HCT116 (cell line): ENCODE measurements at regions not wholly inside any gene's neighbourhood (a gene's known extent, or its start where the extent isn't known, plus 50 kb on each side); places are given as distances from the start of the nearest gene placed in this dataset.

Experiments used
- ATAC-seq: fragments of 200-7000 bp; cut with Tn5 transposase; 2 replicates; pipeline ENCODE4 v1.9.1; 2020; ENCODE audit warnings: mild to moderate bottlenecking, moderate library complexity
- BruUV-seq: library from RNA; stranded (reverse); fragments of 400-500 nt; replicated peaks from 2 replicates; lab custom pipeline; 2021; lab: Mats Ljungman, UMichigan
- CTCF ChIA-PET: fragments of 300-600 bp; sonication (Branson Sonifier 250); formaldehyde crosslinking; loops from one replicate; lab custom pipeline; 2021; ENCODE audit warnings: antibody characterized with exemption; lab: Charles Lee
- POLR2A ChIA-PET: fragments of 300-600, 350-600 bp; sonication (Branson Sonifier 250); formaldehyde crosslinking; loops from one replicate; lab custom pipeline; 2021; ENCODE audit warnings: antibody characterized with exemption; lab: Charles Lee
- RAD21 ChIA-PET, 2 experiments: fragments of 300-600 bp; sonication (Branson Sonifier 250); formaldehyde crosslinking; loops; one replicate each; lab custom pipeline; 2023; ENCODE audit warnings: low total read pairs in 2 of 2; ENCODE audit not compliant: uncharacterized antibody in 2 of 2, unreplicated experiment in 2 of 2, low non-redundant PET in 1 of 2; lab: Charles Lee
- DNase-seq: peaks from one replicate; pipeline ENCODE4 v3.0.0-alpha.2; 2010; ENCODE audit warnings: low read depth, low spot score
- H2AFZ ChIP-seq: fragments of 200-600 bp; shearing (Covaris generic), sonication (generic); 2 replicates; pipeline ENCODE4 v1.6.1; 2017; ENCODE audit warnings: low read depth, mixed run types, mixed read lengths, antibody characterized with exemption, low read length; ENCODE audit not compliant: poor library complexity, severe bottlenecking
- H3K27ac ChIP-seq: 2 replicates; pipeline ENCODE4 v1.5.1; 2012; ENCODE audit warnings: low read depth, low read length
- H3K27me3 ChIP-seq: fragments of 200-600 bp; sonication (generic); 2 replicates; pipeline ENCODE4 v1.6.1; 2016; ENCODE audit warnings: mixed run types, low read length, mixed read lengths; ENCODE audit not compliant: insufficient read depth
- H3K36me3 ChIP-seq, 2 experiments: fragments of 200-500 bp in 1 of 2; fragments of 200-600 bp in 1 of 2; sonication (Bioruptor generic) in 1 of 2; sonication (generic) in 1 of 2; 2 replicates each; pipeline versions ENCODE4 v1.5.1 to v1.6.1; 2014 to 2016; ENCODE audit warnings: low read length in 2 of 2, inconsistent platforms in 1 of 2, mixed read lengths in 1 of 2, mixed run types in 1 of 2; ENCODE audit not compliant: insufficient read depth in 2 of 2, control insufficient read depth in 1 of 2
- H3K4me1 ChIP-seq, 2 experiments: fragments of 200-600 bp in 1 of 2; sonication (generic) in 1 of 2; 2 replicates each; pipeline versions ENCODE4 v1.5.1 to v1.6.1; 2012 to 2017; ENCODE audit warnings: low read length in 2 of 2, inconsistent platforms in 1 of 2, mild to moderate bottlenecking in 1 of 2, mixed read lengths in 1 of 2, mixed run types in 1 of 2, moderate library complexity in 1 of 2; ENCODE audit not compliant: insufficient read depth in 2 of 2, control insufficient read depth in 1 of 2
- H3K4me2 ChIP-seq: fragments of 200-600 bp; sonication (generic); 2 replicates; pipeline ENCODE4 v1.6.1; 2017; ENCODE audit warnings: mixed run types, low read length, mixed read lengths
- H3K4me3 ChIP-seq, 2 experiments: fragments of 200-600 bp in 1 of 2; sonication (generic) in 1 of 2; replicated peaks in 1 of 2; 2 replicates each; pipeline ENCODE4 v1.5.1; 2011 to 2016; ENCODE audit warnings: low read length in 2 of 2, control low read depth in 1 of 2, low read depth in 1 of 2, mild to moderate bottlenecking in 1 of 2, mixed read lengths in 1 of 2, mixed run types in 1 of 2
- H3K79me2 ChIP-seq: fragments of 200-600 bp; sonication (generic); 2 replicates; pipeline ENCODE4 v1.6.1; 2017; ENCODE audit warnings: mild to moderate bottlenecking, mixed run types, low read length, moderate library complexity, mixed read lengths; ENCODE audit not compliant: insufficient read depth
- H3K9ac ChIP-seq: fragments of 200-600 bp; sonication (generic); 2 replicates; pipeline ENCODE4 v1.6.1; 2016; ENCODE audit warnings: low read length, mixed read lengths
- H3K9me2 ChIP-seq: fragments of 200-600 bp; sonication (generic), shearing (Covaris generic); 2 replicates; pipeline ENCODE4 v1.6.1; 2017; ENCODE audit warnings: mixed run types, mild to moderate bottlenecking, moderate library complexity; ENCODE audit not compliant: insufficient read depth
- H3K9me3 ChIP-seq, 2 experiments: fragments of 200-500 bp in 1 of 2; fragments of 200-600 bp in 1 of 2; sonication (Bioruptor generic) in 1 of 2; sonication (generic) in 1 of 2; 2 replicates each; pipeline ENCODE4 v1.6.1; 2014 to 2017; ENCODE audit warnings: low read length in 2 of 2, mixed read lengths in 2 of 2, inconsistent platforms in 1 of 2, low read depth in 1 of 2, mild to moderate bottlenecking in 1 of 2, mixed run types in 1 of 2, moderate library complexity in 1 of 2; ENCODE audit not compliant: control insufficient read depth in 1 of 2, insufficient read depth in 1 of 2
- H4K20me1 ChIP-seq: fragments of 200-600 bp; sonication (generic), shearing (Covaris generic); 2 replicates; pipeline ENCODE4 v1.6.1; 2017; ENCODE audit warnings: mixed run types, mild to moderate bottlenecking, moderate library complexity; ENCODE audit not compliant: insufficient read depth
- CBX3 ChIP-seq: IDR thresholded peaks from 2 replicates; pipeline ENCODE4 v1.6.1; 2012; ENCODE audit warnings: low read depth
- EGR1 ChIP-seq: IDR thresholded peaks from 2 replicates; pipeline ENCODE4 v1.6.1; 2012; ENCODE audit warnings: low read depth
- ELF1 ChIP-seq: IDR thresholded peaks from 2 replicates; pipeline ENCODE4 v1.6.1; 2012; ENCODE audit warnings: low read depth, borderline replicate concordance
- EZH2 ChIP-seq: fragments of 200-600 bp; sonication (generic); IDR thresholded peaks from 2 replicates; pipeline ENCODE4 v1.6.1; 2017; ENCODE audit warnings: antibody characterized with exemption, mixed run types
- EZH2phosphoT487 ChIP-seq: fragments of 200-600 bp; IDR thresholded peaks from 2 replicates; pipeline ENCODE4 v1.6.1; 2018; ENCODE audit warnings: antibody characterized with exemption, borderline replicate concordance
- JUND ChIP-seq: IDR thresholded peaks from 2 replicates; pipeline ENCODE4 v1.6.1; 2012
- MAX ChIP-seq: IDR thresholded peaks from 2 replicates; pipeline ENCODE4 v1.6.1; 2012
- POLR2A ChIP-seq: IDR thresholded peaks from 2 replicates; pipeline ENCODE4 v1.7.0; 2011; ENCODE audit warnings: borderline replicate concordance; ENCODE audit not compliant: insufficient read depth, insufficient read length; ENCODE audit errors: extremely low read depth
- POLR2AphosphoS5 ChIP-seq: IDR thresholded peaks from 2 replicates; pipeline ENCODE4 v1.6.1; 2011; ENCODE audit warnings: mild to moderate bottlenecking, low read depth, low read length, moderate library complexity
- RAD21 ChIP-seq: IDR thresholded peaks from 2 replicates; pipeline ENCODE4 v1.6.1; 2012; ENCODE audit warnings: low read depth, mild to moderate bottlenecking
- REST ChIP-seq: IDR thresholded peaks from 2 replicates; pipeline ENCODE4 v1.6.1; 2012; ENCODE audit warnings: low read depth
- SIN3A ChIP-seq: IDR thresholded peaks from 2 replicates; pipeline ENCODE4 v1.6.1; 2012; ENCODE audit warnings: low read depth
- SRF ChIP-seq: IDR thresholded peaks from 2 replicates; pipeline ENCODE4 v1.6.1; 2012; ENCODE audit warnings: low read depth
- TCF7L2 ChIP-seq: IDR thresholded peaks from 2 replicates; pipeline ENCODE4 v1.7.0; 2011; ENCODE audit warnings: borderline replicate concordance, inconsistent platforms; ENCODE audit not compliant: insufficient read depth, insufficient read length; ENCODE audit errors: extremely low read depth
- YY1 ChIP-seq: IDR thresholded peaks from 2 replicates; pipeline ENCODE4 v1.6.1; 2011; ENCODE audit warnings: low read length, low read depth, moderate library complexity, mild to moderate bottlenecking; ENCODE audit not compliant: insufficient replicate concordance; ENCODE audit errors: extremely low read depth
- ZBTB33 ChIP-seq: IDR thresholded peaks from 2 replicates; pipeline ENCODE4 v1.6.1; 2011; ENCODE audit warnings: mild to moderate bottlenecking, low read length, moderate library complexity; ENCODE audit not compliant: insufficient replicate concordance; ENCODE audit errors: extremely low read depth
- ZFX ChIP-seq: fragments of 450-650 bp; IDR thresholded peaks from 2 replicates; pipeline ENCODE4 v1.6.1; 2017
- ZNF274 ChIP-seq: fragments of 200-500 bp; sonication (Bioruptor generic); IDR thresholded peaks from 2 replicates; pipeline ENCODE4 v1.6.1; 2014; ENCODE audit warnings: mild to moderate bottlenecking, low read depth, low read length, inconsistent platforms
- intact Hi-C: fragments of 100-400 bp; cut with micrococcal nuclease; formaldehyde crosslinking; loops from 2 replicates; pipeline ENCODE4 v1.10.0; 2022

DNA sequence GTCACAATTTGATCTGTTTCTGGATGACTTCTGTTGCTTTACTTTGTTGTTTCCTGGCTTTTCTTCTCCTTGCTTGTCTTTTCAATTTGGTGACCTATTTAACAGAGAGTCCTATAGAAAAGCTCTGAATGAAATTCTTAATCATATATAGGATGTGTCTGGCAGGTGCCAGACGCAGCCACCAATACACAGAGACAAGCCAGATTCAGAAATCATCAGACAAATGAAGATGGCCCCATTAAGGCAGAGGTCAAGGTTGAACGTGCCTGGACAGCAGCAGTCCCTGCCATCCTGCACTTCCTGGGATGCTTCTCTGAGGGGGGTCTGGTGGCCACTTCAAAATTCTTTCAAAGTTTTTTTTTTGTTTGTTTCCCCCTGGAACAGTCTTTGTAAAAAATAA lies 846.7 kb upstream of the COBL start:
- H3K9me3 ChIP-seq = peaks cover 5 to 7% of the 10 kb centered on the region in 2 experiments; a peak in 2 of 4 replicates
- no peaks in the 10 kb centered on the region for H3K79me2 ChIP-seq
- no TSS peak for BruUV-seq
- no peaks in the 10 kb centered on the region for H3K27me3 ChIP-seq
- no peaks in the 10 kb centered on the region for H3K9me2 ChIP-seq
- intact Hi-C loops = no loop called here
- no peak overlapping the region for H2AFZ ChIP-seq
- POLR2A ChIA-PET = no interaction called here
- no peak for ATAC-seq
- no peak for DNase-seq
- no peak overlapping the region for H3K4me3 ChIP-seq
- H3K9ac ChIP-seq = no peak overlapping the region
- RAD21 ChIA-PET = no interaction called here
- no peak overlapping the region for H3K4me2 ChIP-seq
- TF ChIP-seq ELF1 = no peak
- no peak for TF ChIP-seq TCF7L2
- TF ChIP-seq YY1 = no peak
- TF ChIP-seq, all 23 proteins: peak for 0
- no peaks in the 10 kb centered on the region for H3K4me1 ChIP-seq
- no peaks in the 10 kb centered on the region for H4K20me1 ChIP-seq
- H3K27ac ChIP-seq = no peak overlapping the region
- no peaks in the 10 kb centered on the region for H3K36me3 ChIP-seq
- CTCF ChIA-PET = no interaction called here

DNA sequence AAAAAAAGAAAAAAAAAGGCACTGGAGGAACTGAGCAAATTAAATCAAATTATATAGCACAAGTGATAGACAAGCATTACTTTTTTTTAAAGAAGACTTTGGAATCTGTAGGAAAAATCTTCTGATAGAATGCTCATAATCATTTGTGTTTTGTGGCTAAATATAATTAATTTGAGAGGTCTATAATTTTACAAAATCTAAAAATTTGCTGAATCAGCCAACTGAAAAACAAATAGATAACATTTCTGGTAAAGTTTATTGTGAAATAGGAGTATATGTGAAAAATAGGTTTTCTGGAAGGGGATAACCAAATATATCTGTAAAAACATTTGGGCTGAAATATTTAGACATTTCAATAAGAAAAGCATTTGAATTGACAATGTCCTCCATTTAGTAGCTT lies 844.9 kb upstream of the COBL start:
- no peaks in the 10 kb centered on the region for H3K79me2 ChIP-seq
- no peak overlapping the region for H3K27ac ChIP-seq
- H3K4me3 ChIP-seq = no peak overlapping the region
- no peak for ATAC-seq
- no peak for DNase-seq
- ChIA-PET CTCF (no interaction called here), RAD21 (no interaction called here), POLR2A (no interaction called here)
- no peaks in the 10 kb centered on the region for H3K4me1 ChIP-seq
- intact Hi-C loops = no loop called here
- no TSS peak for BruUV-seq
- H3K36me3 ChIP-seq = no peaks in the 10 kb centered on the region
- no peak overlapping the region for H3K4me2 ChIP-seq
- peaks cover 4 to 11% of the 10 kb centered on the region in 2 experiments; a peak in 2 of 4 replicates for H3K9me3 ChIP-seq
- no peak overlapping the region for H3K9ac ChIP-seq
- H4K20me1 ChIP-seq = no peaks in the 10 kb centered on the region
- no peak overlapping the region for H2AFZ ChIP-seq
- no peaks in the 10 kb centered on the region for H3K9me2 ChIP-seq
- no peaks in the 10 kb centered on the region for H3K27me3 ChIP-seq
- TF ChIP-seq ZNF274 = no peak
- TF ChIP-seq EZH2 = no peak
- TF ChIP-seq JUND = no peak
- TF ChIP-seq SIN3A = no peak
- no peak for TF ChIP-seq EZH2phosphoT487
- TF ChIP-seq POLR2AphosphoS5 = no peak
- TF ChIP-seq ZBTB33 = no peak
- TF ChIP-seq RAD21 = no peak
- TF ChIP-seq MAX = no peak
- no peak for TF ChIP-seq CBX3
- TF ChIP-seq SRF = no peak
- TF ChIP-seq REST = no peak
- no peak for TF ChIP-seq EGR1
- TF ChIP-seq YY1 = no peak
- TF ChIP-seq POLR2A = no peak
- TF ChIP-seq ZFX = no peak
